ENCODE measurements at regions not wholly inside any gene's neighbourhood (a gene's known extent, or its start where the extent isn't known, plus 50 kb on each side); places are given as distances from the start of the nearest gene placed in this dataset.
A peak's percentile ranks its signal among the peaks of the same experiment; 100 is the strongest.

DNA sequence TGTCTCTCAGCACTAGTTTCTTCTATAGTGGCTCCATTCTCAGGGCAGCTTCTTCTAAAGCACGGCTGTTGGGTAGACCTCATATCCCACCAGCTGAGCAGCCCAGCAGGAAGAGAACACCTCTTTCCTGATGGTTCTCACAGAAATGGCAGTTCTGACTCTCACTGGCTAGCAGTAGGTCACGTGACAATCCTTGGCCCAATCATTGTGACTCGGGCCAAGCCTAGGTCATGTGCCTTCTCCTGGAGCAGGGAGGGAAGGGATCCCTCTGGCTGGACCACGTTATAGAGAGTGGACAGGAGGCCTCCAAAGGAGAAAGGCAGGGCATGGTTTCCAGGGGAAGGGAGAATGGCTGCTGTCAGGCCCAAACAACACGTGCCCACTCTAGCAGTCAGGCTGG lies 149.1 kb downstream of the AACS start:
- peak overlapping the region; percentile 4 for H3K4ac ChIP-seq (replicated peaks; ENCODE audit: insufficient read length, low read depth, low read length)
- H4K20me1 ChIP-seq (replicated peaks in 1 of 2; ENCODE audit: control insufficient read depth in 1 of 2, insufficient read depth in 2 of 2, low read length in 2 of 2), result peaks cover 10 to 16% of the 10 kb centered on the region in 2 experiments
- FAIRE-seq (no peak), DNase-seq (ENCODE audit: low read depth in 1 of 2, low spot score in 2 of 2) (no peak)
- CTCF ChIA-PET (ENCODE audit: partially characterized antibody), result interaction anchor here (0.6 to 2.5 kb wide), 8 partner anchors 11 to 188 kb away, joined by 3 to 12 read pairs (median 3); no protein-coding TSS in a partner anchor
- H2BK15ac ChIP-seq (ENCODE audit: low read length), result no peak overlapping the region; the same call in 1 of the 2 replicates
- no peaks in the 10 kb centered on the region for H3K36me3 ChIP-seq (ENCODE audit: control insufficient read depth in 2 of 4, insufficient read depth in 4 of 4, low read length in 3 of 4)
- no peak overlapping the region for H3K18ac ChIP-seq (ENCODE audit: extremely low read depth, low read length)
- H4K8ac ChIP-seq (ENCODE audit: extremely low read depth, insufficient read depth, low read length), result no peak overlapping the region
- H3K23me2 ChIP-seq (ENCODE audit: low read depth, low read length), result no peaks in the 10 kb centered on the region
- no peak overlapping the region for H2BK12ac ChIP-seq (ENCODE audit: low read depth, low read length)
- POLR2A ChIA-PET (ENCODE audit: partially characterized antibody), result no interaction called here
- no peak overlapping the region for H3K4me2 ChIP-seq (ENCODE audit: insufficient read depth in 1 of 2, low read depth in 2 of 2, low read length in 2 of 2)
- H3K79me1 ChIP-seq (ENCODE audit: low read depth, low read length), result peaks cover 14% of the 10 kb centered on the region
- H3K79me2 ChIP-seq (ENCODE audit: control insufficient read depth in 1 of 2, insufficient read depth in 2 of 2, low read length in 2 of 2), result peaks cover 0 to 84% of the 10 kb centered on the region in 2 experiments; a peak in 3 of 4 replicates
- H3K56ac ChIP-seq (replicated peaks; ENCODE audit: insufficient read length, low read depth, low read length), result no peak overlapping the region
- no peak overlapping the region for H3K23ac ChIP-seq (ENCODE audit: insufficient read length)
- H2BK20ac ChIP-seq (ENCODE audit: low read length), result no peak overlapping the region
- H3K27me3 ChIP-seq (replicated peaks in 1 of 4; ENCODE audit: control insufficient read depth in 3 of 4, extremely low read depth in 1 of 4, insufficient read depth in 3 of 4, low read length in 3 of 4), result no peaks in the 10 kb centered on the region
- H3K27ac ChIP-seq (ENCODE audit: low read depth, low read length), result no peak overlapping the region
- H3K9me3 ChIP-seq (ENCODE audit: insufficient read depth in 2 of 2, low read depth in 1 of 2, low read length in 1 of 2), result no peaks in the 10 kb centered on the region
- H3K14ac ChIP-seq (ENCODE audit: insufficient read length), result no peak overlapping the region
- no peak overlapping the region for H2BK120ac ChIP-seq (replicated peaks; ENCODE audit: low read depth, low read length)
- no peak overlapping the region for H4K5ac ChIP-seq (ENCODE audit: insufficient read length, low read depth, low read length)
- H3K4me1 ChIP-seq (replicated peaks in 1 of 4; ENCODE audit: control insufficient read depth in 3 of 4, insufficient read depth in 4 of 4, low read length in 3 of 4), result peaks cover 0 to 11% (median 3%) of the 10 kb centered on the region in 4 experiments; a peak in 6 of 7 replicates
- no peak overlapping the region for H2AK5ac ChIP-seq (ENCODE audit: low read depth, low read length)
- no peak overlapping the region for H3K4me3 ChIP-seq (ENCODE audit: extremely low read depth in 1 of 4, insufficient read depth in 2 of 4, low read depth in 3 of 4, low read length in 4 of 4)
- H3K9ac ChIP-seq (replicated peaks in 1 of 4; ENCODE audit: extremely low read depth in 1 of 4, low read depth in 3 of 4, low read length in 3 of 4), result no peak overlapping the region
- H4K91ac ChIP-seq (replicated peaks; ENCODE audit: insufficient read length, low read length), result no peak overlapping the region
- H2AFZ ChIP-seq (ENCODE audit: low read length), result no peak overlapping the region
- no peak overlapping the region for H2BK5ac ChIP-seq (ENCODE audit: low read depth, low read length)
- 82% methylated on average over 5 of the region's 5 CpGs; no CpG with 5 or more reads in 1 of the 2 experiments for WGBS, 2 experiments (ENCODE audit: extremely low coverage in 1 of 2, insufficient coverage in 1 of 2, insufficient read length in 1 of 2, insufficient replicate concordance in 2 of 2, low coverage in 1 of 2, low lambda C conversion rate in 2 of 2, missing lambda C conversion rate in 1 of 2)
- TF ChIP-seq SUZ12 (IDR thresholded peaks at IDR 0.05; ENCODE audit: low read length) (no peak), SP1 (IDR thresholded peaks at IDR 0.05; ENCODE audit: low read depth, low read length) (no peak), PHF8 (conservative IDR thresholded peaks at IDR 0.05; ENCODE audit: low read depth, low read length) (no peak), KDM1A (IDR thresholded peaks at IDR 0.05; ENCODE audit: borderline replicate concordance, low read length) (no peak), GABPA (IDR thresholded peaks at IDR 0.05; ENCODE audit: borderline replicate concordance, insufficient read depth, low read length) (no peak), CREB1 (IDR thresholded peaks at IDR 0.05) (no peak), SP4 (IDR thresholded peaks at IDR 0.05; ENCODE audit: low read length) (no peak), TBP (IDR thresholded peaks at IDR 0.05; ENCODE audit: low read depth, low read length) (no peak), BRCA1 (IDR thresholded peaks at IDR 0.05; ENCODE audit: low read depth, low read length) (no peak)
